WTC11 (cell line): ENCODE measurements at regions not wholly inside any gene's neighbourhood (a gene's known extent, or its start where the extent isn't known, plus 50 kb on each side); places are given as distances from the start of the nearest gene placed in this dataset.

Experiments used
- ATAC-seq: fragments of 200-7000 bp; cut with Tn5 transposase; 2 replicates; pipeline ENCODE4 v1.10.0; 2021; ENCODE audit warnings: mild to moderate bottlenecking, moderate library complexity
- CTCF ChIA-PET: fragments of 300-600 bp; sonication (Branson Sonifier 250); formaldehyde crosslinking; loops from one replicate; lab custom pipeline; 2021; ENCODE audit warnings: antibody characterized with exemption; lab: Charles Lee
- POLR2A ChIA-PET: fragments of 350-600 bp; sonication (Branson Sonifier 250); formaldehyde crosslinking; loops from one replicate; lab custom pipeline; 2021; ENCODE audit warnings: antibody characterized with exemption; lab: Charles Lee
- DNase-seq: peaks from one replicate; pipeline ENCODE4 v3.0.0; 2021; ENCODE audit warnings: low spot score
- H3K27ac Mint-ChIP-seq: 2 replicates; pipeline ENCODE4 v1.8.0; 2021; ENCODE audit warnings: mixed read lengths
- H3K27me3 Mint-ChIP-seq: 2 replicates; pipeline ENCODE4 v1.8.0; 2021; ENCODE audit warnings: low read depth, mild to moderate bottlenecking, moderate library complexity, mixed read lengths
- H3K36me3 Mint-ChIP-seq: 2 replicates; pipeline ENCODE4 v1.8.0; 2021; ENCODE audit warnings: mixed read lengths
- H3K4me1 Mint-ChIP-seq: 2 replicates; pipeline ENCODE4 v1.8.0; 2022; ENCODE audit warnings: mixed read lengths
- H3K4me3 Mint-ChIP-seq: 2 replicates; pipeline ENCODE4 v1.8.0; 2021; ENCODE audit warnings: mild to moderate bottlenecking, moderate library complexity, mixed read lengths
- H3K9me3 Mint-ChIP-seq: 2 replicates; pipeline ENCODE4 v1.8.0; 2021; ENCODE audit warnings: mixed read lengths
- CREB1 ChIP-seq: sonication (generic); formaldehyde crosslinking; IDR thresholded peaks from 2 replicates; pipeline ENCODE4 v1.8.0; 2023; ENCODE audit warnings: mild to moderate bottlenecking, missing genetic modification reagents
- EMX1 ChIP-seq: fragments of 250-450 bp; sonication (Bioruptor Pico); IDR thresholded peaks from 2 replicates; pipeline ENCODE4 v1.8.0; 2021; ENCODE audit warnings: mild to moderate bottlenecking
- ETV6 ChIP-seq: sonication (generic); formaldehyde crosslinking; IDR thresholded peaks from 2 replicates; pipeline ENCODE4 v1.8.1; 2022; ENCODE audit warnings: mild to moderate bottlenecking, missing genetic modification reagents
- FOXJ3 ChIP-seq: sonication (generic); formaldehyde crosslinking; IDR thresholded peaks from 2 replicates; pipeline ENCODE4 v1.9.0; 2021; ENCODE audit warnings: missing genetic modification reagents, mild to moderate bottlenecking, borderline replicate concordance
- GTF2I ChIP-seq: fragments of 250-450 bp; sonication (Bioruptor Pico); conservative IDR thresholded peaks from 2 replicates; pipeline ENCODE4 v1.4.0; 2021; ENCODE audit warnings: mild to moderate bottlenecking
- MYBL2 ChIP-seq: sonication (generic); formaldehyde crosslinking; IDR thresholded peaks from 2 replicates; pipeline ENCODE4 v1.8.1; 2023; ENCODE audit warnings: mild to moderate bottlenecking, moderate library complexity, missing genetic modification reagents
- RORB ChIP-seq: fragments of 250-450 bp; sonication (Bioruptor Pico); IDR thresholded peaks from 2 replicates; pipeline ENCODE4 v1.9.0; 2021; ENCODE audit warnings: mild to moderate bottlenecking
- ZNF138 ChIP-seq: sonication (generic); formaldehyde crosslinking; conservative IDR thresholded peaks from 2 replicates; pipeline ENCODE4 v1.8.1; 2022; ENCODE audit warnings: mild to moderate bottlenecking, moderate library complexity, missing genetic modification reagents
- ZNF263 ChIP-seq: sonication (generic); formaldehyde crosslinking; IDR thresholded peaks from 2 replicates; pipeline ENCODE4 v1.8.1; 2022; ENCODE audit warnings: low read depth, mild to moderate bottlenecking, moderate library complexity, missing genetic modification reagents
- ZNF396 ChIP-seq: fragments of 250-450 bp; sonication (Bioruptor Pico); IDR thresholded peaks from 2 replicates; pipeline ENCODE4 v1.8.0; 2021; ENCODE audit warnings: mild to moderate bottlenecking, moderate library complexity, borderline replicate concordance
- ZNF423 ChIP-seq: fragments of 250-450 bp; sonication (Bioruptor Pico); IDR thresholded peaks from 2 replicates; pipeline ENCODE4 v2.1.2; 2022; ENCODE audit warnings: mild to moderate bottlenecking, moderate library complexity
- TF ChIP-seq, protein P1 (sequence below): sonication (generic); formaldehyde crosslinking; IDR thresholded peaks from 2 replicates; pipeline ENCODE4 v1.8.0; 2022; ENCODE audit warnings: missing genetic modification reagents
- TF ChIP-seq, protein P2 (sequence below): sonication (generic); formaldehyde crosslinking; IDR thresholded peaks from 2 replicates; pipeline ENCODE4 v1.8.1; 2023; ENCODE audit warnings: mild to moderate bottlenecking, missing genetic modification reagents, borderline replicate concordance
- TF ChIP-seq, protein P3 (sequence below): fragments of 250-450 bp; sonication (Bioruptor Pico); IDR thresholded peaks from 2 replicates; pipeline ENCODE4 v1.9.0; 2021; ENCODE audit warnings: mild to moderate bottlenecking, borderline replicate concordance
- TF ChIP-seq, protein P4 (sequence below): fragments of 250-450 bp; sonication (Bioruptor Pico); IDR thresholded peaks from 2 replicates; pipeline ENCODE4 v1.9.0; 2021; ENCODE audit warnings: moderate library complexity, mild to moderate bottlenecking, inconsistent platforms, borderline replicate concordance

DNA sequence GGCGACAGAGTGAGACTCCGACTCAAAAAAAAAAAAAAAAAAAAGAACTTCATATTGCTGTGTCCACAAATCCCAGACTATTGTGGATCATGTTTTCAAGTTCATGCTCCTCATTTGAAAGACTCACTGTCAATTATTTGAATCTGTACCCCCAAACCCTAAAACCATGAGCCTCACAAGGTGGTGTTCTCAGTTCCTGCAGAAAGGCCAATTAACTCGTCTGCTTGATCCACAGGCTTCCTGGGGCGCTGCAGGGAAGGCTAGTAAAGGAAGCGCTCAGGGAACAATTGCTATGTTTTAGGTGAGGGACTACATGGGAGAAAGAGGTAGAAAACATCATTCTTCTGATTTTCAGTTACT lies 396.8 kb upstream of the NETO1 start:
- TF ChIP-seq, protein P1, sequence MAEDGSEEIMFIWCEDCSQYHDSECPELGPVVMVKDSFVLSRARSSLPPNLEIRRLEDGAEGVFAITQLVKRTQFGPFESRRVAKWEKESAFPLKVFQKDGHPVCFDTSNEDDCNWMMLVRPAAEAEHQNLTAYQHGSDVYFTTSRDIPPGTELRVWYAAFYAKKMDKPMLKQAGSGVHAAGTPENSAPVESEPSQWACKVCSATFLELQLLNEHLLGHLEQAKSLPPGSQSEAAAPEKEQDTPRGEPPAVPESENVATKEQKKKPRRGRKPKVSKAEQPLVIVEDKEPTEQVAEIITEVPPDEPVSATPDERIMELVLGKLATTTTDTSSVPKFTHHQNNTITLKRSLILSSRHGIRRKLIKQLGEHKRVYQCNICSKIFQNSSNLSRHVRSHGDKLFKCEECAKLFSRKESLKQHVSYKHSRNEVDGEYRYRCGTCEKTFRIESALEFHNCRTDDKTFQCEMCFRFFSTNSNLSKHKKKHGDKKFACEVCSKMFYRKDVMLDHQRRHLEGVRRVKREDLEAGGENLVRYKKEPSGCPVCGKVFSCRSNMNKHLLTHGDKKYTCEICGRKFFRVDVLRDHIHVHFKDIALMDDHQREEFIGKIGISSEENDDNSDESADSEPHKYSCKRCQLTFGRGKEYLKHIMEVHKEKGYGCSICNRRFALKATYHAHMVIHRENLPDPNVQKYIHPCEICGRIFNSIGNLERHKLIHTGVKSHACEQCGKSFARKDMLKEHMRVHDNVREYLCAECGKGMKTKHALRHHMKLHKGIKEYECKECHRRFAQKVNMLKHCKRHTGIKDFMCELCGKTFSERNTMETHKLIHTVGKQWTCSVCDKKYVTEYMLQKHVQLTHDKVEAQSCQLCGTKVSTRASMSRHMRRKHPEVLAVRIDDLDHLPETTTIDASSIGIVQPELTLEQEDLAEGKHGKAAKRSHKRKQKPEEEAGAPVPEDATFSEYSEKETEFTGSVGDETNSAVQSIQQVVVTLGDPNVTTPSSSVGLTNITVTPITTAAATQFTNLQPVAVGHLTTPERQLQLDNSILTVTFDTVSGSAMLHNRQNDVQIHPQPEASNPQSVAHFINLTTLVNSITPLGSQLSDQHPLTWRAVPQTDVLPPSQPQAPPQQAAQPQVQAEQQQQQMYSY (CRISPR knock-in tag), result no peak
- no peak for TF ChIP-seq CREB1 (CRISPR knock-in tag)
- TF ChIP-seq, protein P2, sequence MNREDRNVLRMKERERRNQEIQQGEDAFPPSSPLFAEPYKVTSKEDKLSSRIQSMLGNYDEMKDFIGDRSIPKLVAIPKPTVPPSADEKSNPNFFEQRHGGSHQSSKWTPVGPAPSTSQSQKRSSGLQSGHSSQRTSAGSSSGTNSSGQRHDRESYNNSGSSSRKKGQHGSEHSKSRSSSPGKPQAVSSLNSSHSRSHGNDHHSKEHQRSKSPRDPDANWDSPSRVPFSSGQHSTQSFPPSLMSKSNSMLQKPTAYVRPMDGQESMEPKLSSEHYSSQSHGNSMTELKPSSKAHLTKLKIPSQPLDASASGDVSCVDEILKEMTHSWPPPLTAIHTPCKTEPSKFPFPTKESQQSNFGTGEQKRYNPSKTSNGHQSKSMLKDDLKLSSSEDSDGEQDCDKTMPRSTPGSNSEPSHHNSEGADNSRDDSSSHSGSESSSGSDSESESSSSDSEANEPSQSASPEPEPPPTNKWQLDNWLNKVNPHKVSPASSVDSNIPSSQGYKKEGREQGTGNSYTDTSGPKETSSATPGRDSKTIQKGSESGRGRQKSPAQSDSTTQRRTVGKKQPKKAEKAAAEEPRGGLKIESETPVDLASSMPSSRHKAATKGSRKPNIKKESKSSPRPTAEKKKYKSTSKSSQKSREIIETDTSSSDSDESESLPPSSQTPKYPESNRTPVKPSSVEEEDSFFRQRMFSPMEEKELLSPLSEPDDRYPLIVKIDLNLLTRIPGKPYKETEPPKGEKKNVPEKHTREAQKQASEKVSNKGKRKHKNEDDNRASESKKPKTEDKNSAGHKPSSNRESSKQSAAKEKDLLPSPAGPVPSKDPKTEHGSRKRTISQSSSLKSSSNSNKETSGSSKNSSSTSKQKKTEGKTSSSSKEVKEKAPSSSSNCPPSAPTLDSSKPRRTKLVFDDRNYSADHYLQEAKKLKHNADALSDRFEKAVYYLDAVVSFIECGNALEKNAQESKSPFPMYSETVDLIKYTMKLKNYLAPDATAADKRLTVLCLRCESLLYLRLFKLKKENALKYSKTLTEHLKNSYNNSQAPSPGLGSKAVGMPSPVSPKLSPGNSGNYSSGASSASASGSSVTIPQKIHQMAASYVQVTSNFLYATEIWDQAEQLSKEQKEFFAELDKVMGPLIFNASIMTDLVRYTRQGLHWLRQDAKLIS, result no peak
- no peak for TF ChIP-seq GTF2I (CRISPR knock-in tag)
- TF ChIP-seq ZNF396 (CRISPR knock-in tag), result no peak
- TF ChIP-seq, protein P3, sequence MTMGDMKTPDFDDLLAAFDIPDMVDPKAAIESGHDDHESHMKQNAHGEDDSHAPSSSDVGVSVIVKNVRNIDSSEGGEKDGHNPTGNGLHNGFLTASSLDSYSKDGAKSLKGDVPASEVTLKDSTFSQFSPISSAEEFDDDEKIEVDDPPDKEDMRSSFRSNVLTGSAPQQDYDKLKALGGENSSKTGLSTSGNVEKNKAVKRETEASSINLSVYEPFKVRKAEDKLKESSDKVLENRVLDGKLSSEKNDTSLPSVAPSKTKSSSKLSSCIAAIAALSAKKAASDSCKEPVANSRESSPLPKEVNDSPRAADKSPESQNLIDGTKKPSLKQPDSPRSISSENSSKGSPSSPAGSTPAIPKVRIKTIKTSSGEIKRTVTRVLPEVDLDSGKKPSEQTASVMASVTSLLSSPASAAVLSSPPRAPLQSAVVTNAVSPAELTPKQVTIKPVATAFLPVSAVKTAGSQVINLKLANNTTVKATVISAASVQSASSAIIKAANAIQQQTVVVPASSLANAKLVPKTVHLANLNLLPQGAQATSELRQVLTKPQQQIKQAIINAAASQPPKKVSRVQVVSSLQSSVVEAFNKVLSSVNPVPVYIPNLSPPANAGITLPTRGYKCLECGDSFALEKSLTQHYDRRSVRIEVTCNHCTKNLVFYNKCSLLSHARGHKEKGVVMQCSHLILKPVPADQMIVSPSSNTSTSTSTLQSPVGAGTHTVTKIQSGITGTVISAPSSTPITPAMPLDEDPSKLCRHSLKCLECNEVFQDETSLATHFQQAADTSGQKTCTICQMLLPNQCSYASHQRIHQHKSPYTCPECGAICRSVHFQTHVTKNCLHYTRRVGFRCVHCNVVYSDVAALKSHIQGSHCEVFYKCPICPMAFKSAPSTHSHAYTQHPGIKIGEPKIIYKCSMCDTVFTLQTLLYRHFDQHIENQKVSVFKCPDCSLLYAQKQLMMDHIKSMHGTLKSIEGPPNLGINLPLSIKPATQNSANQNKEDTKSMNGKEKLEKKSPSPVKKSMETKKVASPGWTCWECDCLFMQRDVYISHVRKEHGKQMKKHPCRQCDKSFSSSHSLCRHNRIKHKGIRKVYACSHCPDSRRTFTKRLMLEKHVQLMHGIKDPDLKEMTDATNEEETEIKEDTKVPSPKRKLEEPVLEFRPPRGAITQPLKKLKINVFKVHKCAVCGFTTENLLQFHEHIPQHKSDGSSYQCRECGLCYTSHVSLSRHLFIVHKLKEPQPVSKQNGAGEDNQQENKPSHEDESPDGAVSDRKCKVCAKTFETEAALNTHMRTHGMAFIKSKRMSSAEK (CRISPR knock-in tag), result no peak
- TF ChIP-seq, protein P4, sequence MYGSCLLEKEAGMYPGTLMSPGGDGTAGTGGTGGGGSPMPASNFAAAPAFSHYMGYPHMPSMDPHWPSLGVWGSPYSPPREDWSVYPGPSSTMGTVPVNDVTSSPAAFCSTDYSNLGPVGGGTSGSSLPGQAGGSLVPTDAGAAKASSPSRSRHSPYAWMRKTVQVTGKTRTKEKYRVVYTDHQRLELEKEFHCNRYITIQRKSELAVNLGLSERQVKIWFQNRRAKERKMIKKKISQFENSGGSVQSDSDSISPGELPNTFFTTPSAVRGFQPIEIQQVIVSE (CRISPR knock-in tag), result no peak
- TF ChIP-seq FOXJ3, result no peak
- no peak for TF ChIP-seq RORB
- no peak for TF ChIP-seq ZNF138 (CRISPR knock-in tag)
- TF ChIP-seq ZNF423 (CRISPR knock-in tag), result no peak
- no peak for TF ChIP-seq MYBL2 (CRISPR knock-in tag)
- no peak for TF ChIP-seq EMX1
- no peak for TF ChIP-seq ETV6 (CRISPR knock-in tag)
- TF ChIP-seq ZNF263 (CRISPR knock-in tag), result no peak
- no peaks in the 10 kb centered on the region for H3K36me3 Mint-ChIP-seq
- peaks cover 2% of the 10 kb centered on the region; the same call in 1 of the 2 replicates for H3K4me1 Mint-ChIP-seq
- ATAC-seq, result no peak
- H3K4me3 Mint-ChIP-seq, result no peak overlapping the region
- POLR2A ChIA-PET, result no interaction called here
- no peak for DNase-seq
- no peak overlapping the region for H3K27ac Mint-ChIP-seq
- H3K9me3 Mint-ChIP-seq, result peaks cover 5% of the 10 kb centered on the region; the same call in 1 of the 2 replicates
- CTCF ChIA-PET, result no interaction called here
- no peaks in the 10 kb centered on the region for H3K27me3 Mint-ChIP-seq
